ENCODE measurements at regions not wholly inside any gene's neighbourhood (a gene's known extent, or its start where the extent isn't known, plus 50 kb on each side); places are given as distances from the start of the nearest gene placed in this dataset.

GRCh38 chr12:114835031-114835430 lies 151.1 kb upstream of the TBX3 start (continued):
- no peak for TF ChIP-seq ZBTB33 (CRISPR knock-in tag; IDR thresholded peaks at IDR 0.05)

GRCh38 chr12:114834621-114835020 lies 150.6 kb upstream of the TBX3 start:
- Histone ChIP-seq H3K27ac (ENCODE audit: extremely low read depth, low read depth, low read length) (no peak overlapping the region), H3K36me3 (ENCODE audit: control insufficient read depth, insufficient read depth, low read length) (no peaks in the 10 kb centered on the region), H4K20me1 (replicated peaks; ENCODE audit: control insufficient read depth, insufficient read depth, low read length) (no peaks in the 10 kb centered on the region), H2AFZ (ENCODE audit: low read depth, low read length) (no peak overlapping the region), H3K4me2 (ENCODE audit: insufficient read depth, low read length) (no peak overlapping the region), H3K27me3 (ENCODE audit: control insufficient read depth in 2 of 2, insufficient read depth in 2 of 2, low read length in 2 of 2) (0 out of 5 replicates have a peak, but pooled peaks cover 0 to 4% of the 10 kb centered on the region in 2 experiments), H3K9me3 (replicated peaks; ENCODE audit: control insufficient read depth, insufficient read depth, low read depth, low read length) (no peaks in the 10 kb centered on the region), H3K4me3 (no peak overlapping the region), H3K9me1 (ENCODE audit: control insufficient read depth, insufficient read depth, low read length) (no peaks in the 10 kb centered on the region), H3K9ac (ENCODE audit: insufficient read depth in 1 of 2, low read depth in 2 of 2, low read length in 2 of 2) (no peak overlapping the region), H3K79me2 (ENCODE audit: control insufficient read depth, insufficient read depth, low read length) (no peaks in the 10 kb centered on the region), H3K4me1 (replicated peaks in 1 of 2; ENCODE audit: control insufficient read depth in 2 of 2, insufficient read depth in 2 of 2, low read length in 2 of 2) (no peaks in the 10 kb centered on the region)
- ATAC-seq (no peak), FAIRE-seq (no peak), DNase-seq (ENCODE audit: extremely low read depth in 1 of 4, low spot score in 3 of 4) (no peak)
- 0% methylated on average over 2 of the region's 3 CpGs for WGBS (ENCODE audit: insufficient coverage, low coverage, missing lambda C conversion rate)
- ChIA-PET POLR2A (no interaction called here), CTCF (ENCODE audit: low intra/inter-chr PET ratio) (no interaction called here)
- BruUV-seq (replicated peaks): no TSS peak
- intact Hi-C loops (cut with micrococcal nuclease): no loop called here
- in situ Hi-C loops (cut with MboI): no loop called here
- TF ChIP-seq GATAD2B (IDR thresholded peaks at IDR 0.05; ENCODE audit: borderline replicate concordance) (no peak), ETV1 (tag; conservative IDR thresholded peaks at IDR 0.05; ENCODE audit: low read depth) (no peak), MYNN (IDR thresholded peaks at IDR 0.05) (no peak), MYNN (CRISPR knock-in tag; IDR thresholded peaks at IDR 0.05) (no peak), ZNF561 (CRISPR knock-in tag; conservative IDR thresholded peaks at IDR 0.05) (no peak), ZEB2 (IDR thresholded peaks at IDR 0.05) (no peak), MNT (conservative IDR thresholded peaks at IDR 0.05) (no peak), ZNF121 (CRISPR knock-in tag; conservative IDR thresholded peaks at IDR 0.05) (no peak), HES1 (IDR thresholded peaks at IDR 0.05; ENCODE audit: low read depth) (no peak), GTF2F1 (IDR thresholded peaks at IDR 0.05; ENCODE audit: low read depth, low read length) (no peak), ZNF24 (IDR thresholded peaks at IDR 0.05) (no peak), ARID4B (CRISPR knock-in tag; IDR thresholded peaks at IDR 0.05) (no peak), MXD1 (CRISPR knock-in tag; IDR thresholded peaks at IDR 0.05; ENCODE audit: borderline replicate concordance, poor library complexity, severe bottlenecking) (no peak)

Data from K562 (cell line).